HCT116 (cell line): ENCODE measurements at regions not wholly inside any gene's neighbourhood (a gene's known extent, or its start where the extent isn't known, plus 50 kb on each side); places are given as distances from the start of the nearest gene placed in this dataset.

ENCODE experiments used
- YY1 ChIP-seq: IDR thresholded peaks from 2 replicates; pipeline ENCODE4 v1.6.1; 2011; ENCODE audit warnings: low read length, low read depth, moderate library complexity, mild to moderate bottlenecking; ENCODE audit not compliant: insufficient replicate concordance; ENCODE audit errors: extremely low read depth
- ZFX ChIP-seq: fragments of 450-650 bp; IDR thresholded peaks from 2 replicates; pipeline ENCODE4 v1.6.1; 2017

GRCh38 chr17:28256881-28257280 is 62.1 kb upstream of the TMEM97 start:
- TF ChIP-seq ZFX (no peak), YY1 (no peak)
